ENCODE measurements at regions not wholly inside any gene's neighbourhood (a gene's known extent, or its start where the extent isn't known, plus 50 kb on each side); places are given as distances from the start of the nearest gene placed in this dataset.

DNA sequence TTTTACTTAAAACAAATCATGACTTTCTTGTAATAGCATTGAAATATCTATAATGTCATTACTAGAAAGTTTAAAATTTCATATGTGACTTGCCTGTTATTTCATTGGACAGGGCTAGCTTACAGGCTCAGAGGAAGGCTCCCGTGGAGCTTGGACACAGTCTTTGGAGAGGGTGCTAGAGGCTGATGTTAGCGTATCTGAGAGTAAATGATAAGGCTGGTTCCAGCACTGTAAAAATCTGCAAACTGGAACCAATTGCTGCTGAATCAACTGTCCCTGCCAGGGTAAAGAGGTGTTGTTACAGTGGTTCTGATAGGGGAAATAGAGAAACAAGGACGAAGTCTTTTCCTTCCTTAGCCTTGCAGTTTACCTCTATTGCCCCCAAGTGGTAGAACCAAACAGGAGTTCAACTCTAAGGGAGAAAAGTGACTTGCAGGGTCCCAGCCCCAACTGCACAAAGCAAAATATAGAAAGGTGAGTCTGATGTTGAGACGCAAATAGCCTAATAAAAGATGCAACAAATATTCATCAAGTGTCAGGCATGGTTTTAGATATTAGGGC, 901.7 kb downstream of the DIAPH3 start:
- Mint-ChIP-seq H3K27me3 (no peaks in the 10 kb centered on the region), H3K4me3 (no peak overlapping the region), H3K4me1 (no peaks in the 10 kb centered on the region), H3K9me3 (peaks cover 0 to 6% (median 0%) of the 10 kb centered on the region in 7 donors), H3K27ac (no peak overlapping the region), H3K36me3 (no peaks in the 10 kb centered on the region)
- Histone ChIP-seq H3K27ac (ENCODE audit: insufficient read depth, low read length, poor library complexity, severe bottlenecking) (no peak overlapping the region), H3K4me1 (ENCODE audit: control insufficient read depth, insufficient read depth, low read length, poor library complexity, severe bottlenecking) (no peaks in the 10 kb centered on the region), H3K27me3 (ENCODE audit: control insufficient read depth, insufficient read depth, low read length) (no peaks in the 10 kb centered on the region), H3K9me3 (ENCODE audit: control insufficient read depth in 2 of 2, low read length in 2 of 2) (no peaks in the 10 kb centered on the region), H3K36me3 (ENCODE audit: control insufficient read depth, insufficient read depth, low read length) (no peaks in the 10 kb centered on the region), H3K4me3 (ENCODE audit: low read depth, low read length) (no peak overlapping the region)
- DNase-seq (no peak), ATAC-seq (ENCODE audit: low read depth in 2 of 2) (no peak)

DNA sequence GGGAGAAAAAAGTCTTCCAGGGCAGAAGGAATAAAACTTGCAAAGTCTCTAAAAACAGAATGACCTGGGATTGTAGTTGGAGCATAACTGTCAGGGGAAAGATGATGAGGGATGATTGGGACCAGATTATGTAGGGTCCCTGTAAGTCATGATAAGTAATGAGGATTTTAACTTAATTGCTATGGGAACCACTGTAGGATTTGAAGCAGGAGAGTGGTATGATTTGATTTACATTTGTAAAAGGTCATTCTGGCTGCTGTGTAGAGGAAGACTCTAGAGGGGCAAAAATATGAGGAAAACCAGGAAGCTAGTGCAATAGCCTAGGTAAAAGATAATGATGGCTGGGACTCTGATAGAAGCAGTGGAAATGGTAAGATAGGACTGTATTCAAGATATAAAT, 900.2 kb downstream of the DIAPH3 start:
- no peak overlapping the region for H3K4me3 Mint-ChIP-seq
- no peaks in the 10 kb centered on the region for H3K27me3 Mint-ChIP-seq
- Histone ChIP-seq H3K36me3 (ENCODE audit: control insufficient read depth, insufficient read depth, low read length) (no peaks in the 10 kb centered on the region), H3K4me3 (ENCODE audit: low read depth, low read length) (no peak overlapping the region), H3K9me3 (ENCODE audit: control insufficient read depth in 2 of 2, low read length in 2 of 2) (no peaks in the 10 kb centered on the region), H3K4me1 (ENCODE audit: control insufficient read depth, insufficient read depth, low read length, poor library complexity, severe bottlenecking) (no peaks in the 10 kb centered on the region), H3K27ac (ENCODE audit: insufficient read depth, low read length, poor library complexity, severe bottlenecking) (no peak overlapping the region), H3K27me3 (ENCODE audit: control insufficient read depth, insufficient read depth, low read length) (no peaks in the 10 kb centered on the region)
- H3K4me1 Mint-ChIP-seq: no peaks in the 10 kb centered on the region
- peaks cover 0 to 5% (median 0%) of the 10 kb centered on the region in 7 donors for H3K9me3 Mint-ChIP-seq
- no peaks in the 10 kb centered on the region for H3K36me3 Mint-ChIP-seq
- ATAC-seq (ENCODE audit: low read depth in 2 of 2) (no peak), DNase-seq (no peak)
- no peak overlapping the region for H3K27ac Mint-ChIP-seq

DNA sequence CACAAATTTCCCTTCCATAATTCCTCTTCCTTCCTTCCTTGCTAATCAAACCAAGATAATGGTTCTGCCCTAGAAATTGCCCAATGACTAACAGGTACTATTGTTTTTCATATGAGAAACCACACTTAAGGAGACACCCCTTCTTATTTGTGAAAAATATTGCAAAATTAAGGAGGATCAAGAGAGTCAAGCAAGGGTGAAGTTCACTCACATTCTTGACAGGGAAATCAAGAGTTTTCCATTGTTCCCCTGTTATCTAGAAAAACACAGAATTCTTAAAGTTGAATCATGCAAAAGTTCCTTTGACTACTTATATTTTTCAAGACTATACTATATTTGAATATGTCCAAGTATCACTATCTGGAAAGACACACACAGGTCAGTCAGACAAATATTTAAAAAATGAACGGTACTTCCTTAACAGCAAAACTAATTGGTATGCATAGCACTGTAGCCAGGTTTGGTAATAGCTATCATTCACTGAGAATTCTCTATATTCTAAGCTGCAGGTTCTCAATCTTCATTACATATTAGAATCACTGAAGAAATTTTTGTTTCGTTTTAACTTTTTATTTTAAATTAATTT, 897.2 kb downstream of the DIAPH3 start:
- no peak for DNase-seq
- Mint-ChIP-seq H3K9me3 (peaks cover 0 to 4% (median 0%) of the 10 kb centered on the region in 7 donors), H3K4me1 (no peaks in the 10 kb centered on the region), H3K27ac (no peak overlapping the region), H3K36me3 (no peaks in the 10 kb centered on the region), H3K4me3 (no peak overlapping the region), H3K27me3 (no peaks in the 10 kb centered on the region)
- H3K27ac ChIP-seq (ENCODE audit: insufficient read depth, low read length, poor library complexity, severe bottlenecking): no peak overlapping the region
- H3K36me3 ChIP-seq (ENCODE audit: control insufficient read depth, insufficient read depth, low read length): no peaks in the 10 kb centered on the region
- no peak overlapping the region for H3K4me3 ChIP-seq (ENCODE audit: low read depth, low read length)
- ATAC-seq (ENCODE audit: low read depth in 2 of 2): no peak
- no peaks in the 10 kb centered on the region for H3K4me1 ChIP-seq (ENCODE audit: control insufficient read depth, insufficient read depth, low read length, poor library complexity, severe bottlenecking)
- H3K9me3 ChIP-seq (ENCODE audit: control insufficient read depth in 2 of 2, low read length in 2 of 2): no peaks in the 10 kb centered on the region
- H3K27me3 ChIP-seq (ENCODE audit: control insufficient read depth, insufficient read depth, low read length): no peaks in the 10 kb centered on the region

DNA sequence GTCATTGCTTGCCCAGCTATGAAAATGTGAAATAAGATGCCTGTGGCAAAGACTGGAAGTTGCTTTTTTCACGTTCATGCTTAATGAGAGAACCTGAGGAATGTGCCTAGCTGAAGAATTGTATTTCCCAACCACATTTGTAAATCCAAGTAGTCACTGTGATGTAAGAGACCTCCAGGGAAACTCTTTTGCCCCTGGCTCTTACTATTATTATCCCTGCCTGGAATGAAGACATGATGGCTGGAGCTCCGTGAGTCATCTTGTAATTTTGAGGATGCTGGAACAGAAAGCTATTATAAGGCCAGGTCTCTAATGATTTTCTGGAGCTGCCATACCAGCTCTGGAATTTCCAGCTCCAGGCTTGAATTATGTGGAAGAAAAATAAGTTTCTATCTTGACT, 894.3 kb downstream of the DIAPH3 start:
- H3K27me3 ChIP-seq (ENCODE audit: control insufficient read depth, insufficient read depth, low read length): peaks cover 3% of the 10 kb centered on the region
- H3K9me3 Mint-ChIP-seq: peaks cover 0 to 2% (median 0%) of the 10 kb centered on the region in 7 donors
- H3K27me3 Mint-ChIP-seq: no peaks in the 10 kb centered on the region
- H3K4me3 ChIP-seq (ENCODE audit: low read depth, low read length): no peak overlapping the region
- H3K9me3 ChIP-seq (ENCODE audit: control insufficient read depth in 2 of 2, low read length in 2 of 2): no peaks in the 10 kb centered on the region
- H3K36me3 ChIP-seq (ENCODE audit: control insufficient read depth, insufficient read depth, low read length): no peaks in the 10 kb centered on the region
- H3K27ac ChIP-seq (ENCODE audit: insufficient read depth, low read length, poor library complexity, severe bottlenecking): no peak overlapping the region
- no peak for ATAC-seq (ENCODE audit: low read depth in 2 of 2)
- H3K27ac Mint-ChIP-seq: no peak overlapping the region
- no peak overlapping the region for H3K4me3 Mint-ChIP-seq
- DNase-seq: no peak
- H3K36me3 Mint-ChIP-seq: no peaks in the 10 kb centered on the region
- no peaks in the 10 kb centered on the region for H3K4me1 ChIP-seq (ENCODE audit: control insufficient read depth, insufficient read depth, low read length, poor library complexity, severe bottlenecking)
- no peaks in the 10 kb centered on the region for H3K4me1 Mint-ChIP-seq

DNA sequence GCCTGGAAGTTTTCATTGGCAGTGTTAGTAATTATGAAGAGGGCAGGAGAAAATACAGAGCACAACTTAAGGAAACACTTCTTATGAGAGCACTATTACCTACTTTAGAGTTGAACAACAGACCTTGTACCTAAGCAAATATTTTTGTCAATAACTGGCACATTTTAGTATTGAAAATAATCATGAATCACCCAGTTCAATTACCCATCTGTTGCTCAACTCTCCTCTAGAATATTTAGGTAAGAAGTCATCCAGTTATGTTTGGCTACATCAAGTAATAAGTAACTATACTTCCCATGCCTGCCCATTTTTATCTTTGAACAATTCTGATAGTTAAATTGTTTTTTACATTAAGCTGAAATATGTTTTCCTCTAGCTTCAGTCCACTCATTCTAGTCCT, 893.4 kb downstream of the DIAPH3 start:
- H3K9me3 Mint-ChIP-seq: peaks cover 0 to 2% (median 0%) of the 10 kb centered on the region in 7 donors
- no peak overlapping the region for H3K4me3 Mint-ChIP-seq
- no peak for ATAC-seq (ENCODE audit: low read depth in 2 of 2)
- H3K4me1 ChIP-seq (ENCODE audit: control insufficient read depth, insufficient read depth, low read length, poor library complexity, severe bottlenecking): no peaks in the 10 kb centered on the region
- H3K4me3 ChIP-seq (ENCODE audit: low read depth, low read length): no peak overlapping the region
- H3K9me3 ChIP-seq (ENCODE audit: control insufficient read depth in 2 of 2, low read length in 2 of 2): no peaks in the 10 kb centered on the region
- H3K4me1 Mint-ChIP-seq: no peaks in the 10 kb centered on the region
- H3K36me3 Mint-ChIP-seq: no peaks in the 10 kb centered on the region
- H3K27ac Mint-ChIP-seq: no peak overlapping the region
- no peak overlapping the region for H3K27ac ChIP-seq (ENCODE audit: insufficient read depth, low read length, poor library complexity, severe bottlenecking)
- no peaks in the 10 kb centered on the region for H3K36me3 ChIP-seq (ENCODE audit: control insufficient read depth, insufficient read depth, low read length)
- no peaks in the 10 kb centered on the region for H3K27me3 Mint-ChIP-seq
- DNase-seq: no peak
- H3K27me3 ChIP-seq (ENCODE audit: control insufficient read depth, insufficient read depth, low read length): peaks cover 3% of the 10 kb centered on the region

DNA sequence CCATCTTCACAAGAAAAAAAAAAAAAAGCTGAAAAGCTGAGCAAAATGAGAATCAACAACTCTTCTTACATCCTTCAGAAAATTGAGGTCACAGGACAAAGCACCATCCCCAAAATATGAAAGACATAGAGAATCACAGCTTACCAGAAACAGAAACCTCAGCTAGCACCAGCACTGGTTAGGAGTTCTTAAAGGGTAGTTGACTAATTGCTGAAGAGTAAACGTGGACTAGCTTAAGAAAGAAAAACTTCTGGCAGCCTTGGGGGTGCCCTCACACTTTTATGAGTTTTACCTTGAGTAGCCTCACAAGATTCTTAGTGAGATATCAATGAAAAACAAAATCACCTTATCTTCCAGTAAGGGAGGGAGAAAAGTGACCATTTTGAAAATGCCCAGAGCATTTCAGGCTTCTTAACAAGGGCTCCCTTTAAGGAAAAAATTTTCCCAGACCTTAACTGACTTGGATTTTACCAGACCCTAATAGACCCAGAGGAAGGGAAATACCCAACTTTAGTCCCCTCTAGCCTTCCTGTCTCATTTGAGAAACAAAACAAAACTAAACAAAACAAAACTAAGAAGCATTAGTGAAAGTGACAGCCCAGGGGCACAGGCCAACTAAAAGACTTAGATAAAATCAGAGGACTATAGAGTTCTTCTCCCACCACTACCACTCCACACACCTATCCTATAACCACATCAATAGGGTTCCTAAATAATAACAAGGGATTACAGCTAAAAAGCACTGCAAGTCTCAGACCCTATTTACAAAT, 888.6 kb downstream of the DIAPH3 start:
- Mint-ChIP-seq H3K9me3 (peaks cover 0 to 5% (median 0%) of the 10 kb centered on the region in 7 donors), H3K27ac (no peak overlapping the region), H3K4me3 (no peak overlapping the region), H3K27me3 (no peaks in the 10 kb centered on the region), H3K36me3 (no peaks in the 10 kb centered on the region), H3K4me1 (no peaks in the 10 kb centered on the region)
- DNase-seq (no peak), ATAC-seq (ENCODE audit: low read depth in 2 of 2) (no peak)
- Histone ChIP-seq H3K9me3 (ENCODE audit: control insufficient read depth in 2 of 2, low read length in 2 of 2) (no peaks in the 10 kb centered on the region), H3K27ac (ENCODE audit: insufficient read depth, low read length, poor library complexity, severe bottlenecking) (no peak overlapping the region), H3K36me3 (ENCODE audit: control insufficient read depth, insufficient read depth, low read length) (no peaks in the 10 kb centered on the region), H3K4me3 (ENCODE audit: low read depth, low read length) (no peak overlapping the region), H3K4me1 (ENCODE audit: control insufficient read depth, insufficient read depth, low read length, poor library complexity, severe bottlenecking) (no peaks in the 10 kb centered on the region), H3K27me3 (ENCODE audit: control insufficient read depth, insufficient read depth, low read length) (peaks cover 3% of the 10 kb centered on the region)

DNA sequence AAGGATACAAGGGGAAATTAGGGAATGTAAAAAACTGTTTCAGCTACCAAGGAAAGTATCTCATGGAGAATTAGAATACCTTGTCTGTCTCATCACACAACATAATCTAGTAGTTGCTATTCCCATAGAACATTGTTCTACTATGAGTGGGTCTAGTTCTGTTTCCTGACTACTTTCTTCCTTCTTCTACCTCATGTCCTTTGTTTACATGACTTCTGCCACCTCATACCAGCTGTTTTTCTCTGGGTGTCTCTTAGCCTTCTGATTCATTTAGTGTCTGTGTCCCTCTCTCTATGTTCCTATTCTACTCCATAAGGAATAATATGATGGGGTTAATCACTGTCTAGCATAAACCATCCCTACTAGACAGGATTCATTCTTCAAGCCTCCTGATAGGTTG, 887.3 kb downstream of the DIAPH3 start:
- no peak overlapping the region for H3K27ac ChIP-seq (ENCODE audit: insufficient read depth, low read length, poor library complexity, severe bottlenecking)
- Mint-ChIP-seq H3K9me3 (peaks cover 0 to 5% (median 0%) of the 10 kb centered on the region in 7 donors), H3K4me3 (no peak overlapping the region), H3K27ac (no peak overlapping the region), H3K36me3 (no peaks in the 10 kb centered on the region), H3K27me3 (no peaks in the 10 kb centered on the region), H3K4me1 (no peaks in the 10 kb centered on the region)
- no peaks in the 10 kb centered on the region for H3K36me3 ChIP-seq (ENCODE audit: control insufficient read depth, insufficient read depth, low read length)
- H3K4me3 ChIP-seq (ENCODE audit: low read depth, low read length): no peak overlapping the region
- DNase-seq (no peak), ATAC-seq (ENCODE audit: low read depth in 2 of 2) (no peak)
- H3K4me1 ChIP-seq (ENCODE audit: control insufficient read depth, insufficient read depth, low read length, poor library complexity, severe bottlenecking): no peaks in the 10 kb centered on the region
- H3K9me3 ChIP-seq (ENCODE audit: control insufficient read depth in 2 of 2, low read length in 2 of 2): no peaks in the 10 kb centered on the region
- peaks cover 3% of the 10 kb centered on the region for H3K27me3 ChIP-seq (ENCODE audit: control insufficient read depth, insufficient read depth, low read length)

DNA sequence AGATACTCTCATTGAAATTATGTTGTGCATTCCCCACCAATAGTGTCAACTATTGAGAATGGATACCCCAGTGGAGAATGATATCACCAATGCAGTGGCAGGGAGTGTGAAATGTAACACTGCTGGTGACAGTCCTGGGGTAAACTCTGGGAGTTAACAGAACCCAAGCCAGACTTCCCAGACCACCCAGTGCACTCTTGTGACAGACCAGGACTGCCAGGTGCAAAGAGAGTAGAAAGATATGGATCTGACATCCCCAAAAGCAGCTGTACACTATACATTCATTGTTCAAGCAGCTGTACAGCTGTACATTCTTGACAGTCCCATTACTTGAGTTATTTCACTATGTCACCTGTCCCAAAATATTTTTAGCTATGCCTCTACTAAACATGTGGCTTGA, 886.6 kb downstream of the DIAPH3 start:
- H3K9me3 Mint-ChIP-seq: peaks cover 0 to 5% (median 0%) of the 10 kb centered on the region in 7 donors
- no peak overlapping the region for H3K27ac ChIP-seq (ENCODE audit: insufficient read depth, low read length, poor library complexity, severe bottlenecking)
- no peaks in the 10 kb centered on the region for H3K4me1 Mint-ChIP-seq
- no peaks in the 10 kb centered on the region for H3K9me3 ChIP-seq (ENCODE audit: control insufficient read depth in 2 of 2, low read length in 2 of 2)
- H3K4me1 ChIP-seq (ENCODE audit: control insufficient read depth, insufficient read depth, low read length, poor library complexity, severe bottlenecking): no peaks in the 10 kb centered on the region
- no peaks in the 10 kb centered on the region for H3K36me3 Mint-ChIP-seq
- no peak overlapping the region for H3K4me3 Mint-ChIP-seq
- peaks cover 3% of the 10 kb centered on the region for H3K27me3 ChIP-seq (ENCODE audit: control insufficient read depth, insufficient read depth, low read length)
- no peak for ATAC-seq (ENCODE audit: low read depth in 2 of 2)
- H3K4me3 ChIP-seq (ENCODE audit: low read depth, low read length): no peak overlapping the region
- no peaks in the 10 kb centered on the region for H3K27me3 Mint-ChIP-seq
- H3K27ac Mint-ChIP-seq: no peak overlapping the region
- no peak for DNase-seq
- H3K36me3 ChIP-seq (ENCODE audit: control insufficient read depth, insufficient read depth, low read length): no peaks in the 10 kb centered on the region
